Activated T-helper 1 cell treated with anti-CD3 and anti-CD28 coated beads, Interleukin-12 subunit alpha, Interleukin-12 subunit beta, Interleukin-2, Interleukin-4 antibody, amounts not matched to agents 30 ng/mL and 10 ng/mL and 1 ng/mL, durations not matched to agents 14 hours and 24 hours and 36 hours (primary cell): ENCODE measurements at regions not wholly inside any gene's neighbourhood (a gene's known extent, or its start where the extent isn't known, plus 50 kb on each side); places are given as distances from the start of the nearest gene placed in this dataset.
"Not testable (repeated sequence)": the region's sequence is repeated elsewhere in the genome, so short reads cannot be mapped to it uniquely, and the experiment has no call there.

Source experiments
- DNase-seq: peaks from one replicate; pipeline ENCODE4 v3.0.0; 2021; ENCODE audit warnings: low spot score
- H3K27ac Mint-ChIP-seq: one replicate; pipeline ENCODE4 v1.8.0; 2021; ENCODE audit warnings: mild to moderate bottlenecking, mixed read lengths
- H3K27me3 Mint-ChIP-seq: one replicate; pipeline ENCODE4 v1.8.0; 2022; ENCODE audit warnings: mild to moderate bottlenecking, moderate library complexity, mixed read lengths; ENCODE audit not compliant: insufficient read depth
- H3K36me3 Mint-ChIP-seq: one replicate; pipeline ENCODE4 v1.8.0; 2021; ENCODE audit warnings: low read depth, mixed read lengths
- H3K4me1 Mint-ChIP-seq: one replicate; pipeline ENCODE4 v1.8.0; 2021; ENCODE audit warnings: low read depth, mixed read lengths
- H3K4me3 Mint-ChIP-seq: one replicate; pipeline ENCODE4 v1.8.0; 2021; ENCODE audit warnings: mild to moderate bottlenecking, moderate library complexity, mixed read lengths
- H3K9me3 Mint-ChIP-seq: one replicate; pipeline ENCODE4 v1.8.0; 2021; ENCODE audit warnings: mixed read lengths
- intact Hi-C: fragments of 100-400 bp; cut with micrococcal nuclease; formaldehyde crosslinking; loops from one replicate; pipeline ENCODE4 v1.15.1; 2024

DNA sequence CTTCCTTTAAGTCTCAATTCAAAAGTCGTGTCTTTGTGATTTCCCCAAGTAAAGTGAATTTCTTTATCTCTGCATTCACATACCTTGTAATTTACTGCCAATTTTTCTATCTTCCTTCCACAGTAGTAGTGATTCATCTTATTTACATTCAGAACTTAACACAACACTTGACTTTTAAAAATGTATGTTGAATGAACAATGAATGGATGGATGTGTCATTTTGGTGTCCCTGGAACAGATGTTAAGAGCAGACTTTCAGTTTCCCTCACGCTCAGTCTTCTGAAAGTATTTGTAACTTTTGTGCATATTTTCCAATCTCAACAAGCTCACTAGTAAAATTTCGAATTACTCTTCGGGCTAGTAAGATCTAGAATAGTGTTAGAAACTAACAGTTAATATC, 352.0 kb downstream of the HHIPL2 start:
- intact Hi-C loops = no loop called here
- no peak for DNase-seq
- Mint-ChIP-seq H3K4me1 (no peaks in the 10 kb centered on the region), H3K27ac (no peak overlapping the region), H3K36me3 (no peaks in the 10 kb centered on the region), H3K27me3 (no peaks in the 10 kb centered on the region), H3K4me3 (no peak overlapping the region), H3K9me3 (no peaks in the 10 kb centered on the region)

DNA sequence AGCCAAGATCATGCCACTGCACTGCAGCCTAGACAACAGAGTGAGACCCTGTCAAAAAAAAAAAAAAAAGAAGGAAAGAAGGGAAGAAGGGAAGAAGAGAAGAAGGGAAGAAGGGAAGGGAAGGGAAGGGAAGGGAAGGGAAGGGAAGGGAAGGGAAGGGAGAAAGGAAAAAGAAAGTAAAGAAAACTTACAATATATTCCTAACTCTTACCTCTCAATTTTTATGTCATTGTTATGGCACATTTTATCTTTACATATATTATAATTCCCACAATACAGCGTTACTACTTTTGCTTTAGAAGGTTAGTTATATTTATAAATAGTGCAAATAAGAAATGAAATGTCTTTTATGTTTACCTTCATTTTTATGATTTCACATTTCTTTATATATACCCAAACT, 358.7 kb downstream of the HHIPL2 start:
- Mint-ChIP-seq H3K27ac (no peak overlapping the region), H3K4me1 (no peaks in the 10 kb centered on the region), H3K27me3 (no peaks in the 10 kb centered on the region), H3K9me3 (no peaks in the 10 kb centered on the region), H3K36me3 (no peaks in the 10 kb centered on the region), H3K4me3 (no peak overlapping the region)
- no peak for DNase-seq
- intact Hi-C loops = no loop called here

DNA sequence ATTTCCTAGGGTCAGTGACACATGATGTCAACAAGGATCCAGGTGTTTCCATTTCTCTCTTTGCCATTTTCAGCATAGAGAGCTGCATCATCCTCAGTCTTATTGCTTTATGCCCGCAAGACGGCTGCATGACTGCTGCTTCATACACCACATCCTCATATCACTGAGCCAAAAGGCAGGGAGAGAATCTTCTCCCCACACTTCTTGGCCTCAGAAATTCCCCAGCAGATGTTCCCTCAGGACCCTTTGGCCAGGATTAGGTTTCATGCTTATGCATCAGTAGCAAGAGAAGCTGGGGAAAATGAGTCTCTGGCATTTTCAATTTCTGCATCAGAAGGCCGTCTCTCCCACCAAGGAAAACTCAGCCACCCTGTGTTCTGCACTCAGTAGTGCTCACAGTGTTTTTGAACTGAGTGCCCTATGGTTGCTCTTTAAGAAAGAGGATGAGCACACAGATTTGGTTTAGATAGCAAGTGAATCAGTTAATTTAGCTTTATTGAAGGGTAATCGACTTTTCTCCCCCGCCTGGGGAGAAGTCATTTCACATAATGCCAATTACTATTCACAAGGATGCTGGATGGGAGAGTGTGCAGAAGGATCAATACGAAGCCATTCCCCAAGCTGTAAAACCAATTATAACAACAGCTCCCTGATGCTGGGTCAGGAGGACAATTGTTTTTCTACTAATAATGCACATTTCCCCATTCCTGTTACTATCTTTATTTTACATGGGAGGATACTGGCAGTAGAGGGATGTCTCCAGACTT, 360.2 kb downstream of the HHIPL2 start:
- no peak overlapping the region for H3K4me3 Mint-ChIP-seq
- H3K9me3 Mint-ChIP-seq = peaks cover 3% of the 10 kb centered on the region
- DNase-seq = no peak
- no peaks in the 10 kb centered on the region for H3K27me3 Mint-ChIP-seq
- no peaks in the 10 kb centered on the region for H3K4me1 Mint-ChIP-seq
- no peak overlapping the region for H3K27ac Mint-ChIP-seq
- intact Hi-C loops = no loop called here
- no peaks in the 10 kb centered on the region for H3K36me3 Mint-ChIP-seq

DNA sequence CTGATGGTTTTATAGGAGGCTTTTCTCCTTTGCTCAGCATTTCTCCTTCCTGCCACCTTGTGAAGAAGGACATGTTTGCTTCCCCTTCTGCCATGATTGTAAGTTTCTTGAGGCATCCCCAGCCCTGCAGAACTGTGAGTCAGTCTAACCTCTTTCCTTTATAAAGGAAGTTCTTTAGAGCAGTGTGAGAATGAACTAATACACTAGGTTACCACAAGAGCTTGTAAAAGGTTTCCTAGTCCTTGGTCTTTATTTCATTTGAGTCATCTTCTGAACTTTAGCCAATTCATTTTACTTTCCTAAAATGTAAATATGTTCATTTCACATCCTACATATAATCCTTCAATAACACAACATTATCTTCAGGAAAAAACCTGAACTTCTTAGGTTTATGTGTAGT, 365.3 kb downstream of the HHIPL2 start:
- no peak overlapping the region for H3K27ac Mint-ChIP-seq
- no peaks in the 10 kb centered on the region for H3K36me3 Mint-ChIP-seq
- intact Hi-C loops = no loop called here
- no peak for DNase-seq
- no peaks in the 10 kb centered on the region for H3K27me3 Mint-ChIP-seq
- no peaks in the 10 kb centered on the region for H3K4me1 Mint-ChIP-seq
- H3K4me3 Mint-ChIP-seq = no peak overlapping the region
- peaks cover 15% of the 10 kb centered on the region for H3K9me3 Mint-ChIP-seq

DNA sequence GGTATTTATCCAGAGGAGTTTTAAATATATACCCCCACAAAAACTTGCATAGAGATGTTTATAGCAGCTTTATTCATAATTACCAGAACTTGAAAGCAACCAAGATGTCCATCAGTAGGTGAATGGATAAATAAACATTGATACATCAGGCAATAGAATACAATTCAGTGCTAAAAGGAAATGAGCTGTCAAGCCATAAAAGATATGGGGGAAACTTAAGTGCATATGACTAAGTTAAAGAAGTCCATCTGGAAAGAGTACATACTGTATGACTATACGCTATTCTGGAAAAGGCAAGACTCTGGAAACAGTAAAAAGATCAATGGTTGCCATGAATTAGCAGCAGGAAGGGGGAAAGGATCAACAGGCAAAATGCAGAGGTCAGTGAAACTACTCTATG, 366.7 kb downstream of the HHIPL2 start:
- H3K27ac Mint-ChIP-seq = no peak overlapping the region
- no peaks in the 10 kb centered on the region for H3K27me3 Mint-ChIP-seq
- H3K4me3 Mint-ChIP-seq = no peak overlapping the region
- no peaks in the 10 kb centered on the region for H3K4me1 Mint-ChIP-seq
- no peaks in the 10 kb centered on the region for H3K36me3 Mint-ChIP-seq
- intact Hi-C loops = no loop called here
- peaks cover 15% of the 10 kb centered on the region for H3K9me3 Mint-ChIP-seq
- DNase-seq = no peak

DNA sequence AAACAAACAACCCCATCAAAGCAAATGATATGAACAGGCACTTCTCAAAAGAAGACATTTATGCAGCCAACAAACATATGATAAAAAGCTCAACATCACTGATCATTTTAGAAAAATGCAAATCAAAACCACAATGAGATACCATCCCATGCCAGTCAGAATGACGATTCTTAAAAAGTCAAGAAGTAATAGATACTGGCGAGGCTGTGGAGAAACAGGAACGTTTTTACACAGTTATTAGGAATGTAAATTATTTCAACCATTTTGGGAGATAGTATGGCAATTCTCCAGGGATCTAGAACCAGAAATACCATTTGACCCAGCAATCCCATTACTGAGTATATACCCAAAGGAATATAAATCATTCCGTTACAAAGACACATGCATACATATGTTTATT, 370.4 kb downstream of the HHIPL2 start:
- DNase-seq, H3K9me3 Mint-ChIP-seq, H3K4me3 Mint-ChIP-seq, H3K36me3 Mint-ChIP-seq, H3K27me3 Mint-ChIP-seq, H3K4me1 Mint-ChIP-seq, H3K27ac Mint-ChIP-seq: not testable (repeated sequence)
- intact Hi-C loops = loop anchor here (10.0 kb wide), 1 partner anchor 433 kb away; the partner anchor contains the start of gene DUSP10

DNA sequence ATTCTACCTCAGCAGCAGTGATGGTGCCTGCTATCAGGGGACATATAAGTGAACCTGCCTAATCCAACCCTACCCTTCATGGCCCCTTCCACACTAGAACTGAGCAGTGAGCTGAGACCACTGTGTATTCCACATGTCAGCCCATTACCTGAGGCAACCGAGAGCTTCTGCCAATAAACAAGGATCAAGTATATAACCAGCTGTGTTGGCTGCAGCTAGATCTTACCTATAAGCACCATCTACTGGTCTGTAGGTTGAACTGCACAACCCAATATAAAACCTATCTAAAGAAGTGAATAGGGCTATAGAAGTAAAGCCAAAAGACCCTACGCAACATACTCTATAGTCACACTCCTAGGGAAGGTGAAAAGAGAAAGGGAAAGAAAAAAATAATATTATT, 376.9 kb downstream of the HHIPL2 start:
- intact Hi-C loops = loop anchor here (1.0 to 10.0 kb wide), 3 partner anchors 426 to 909 kb away; partner anchors contain the start of gene DUSP10
- Mint-ChIP-seq H3K27ac (no peak overlapping the region), H3K27me3 (no peaks in the 10 kb centered on the region), H3K4me1 (no peaks in the 10 kb centered on the region), H3K36me3 (no peaks in the 10 kb centered on the region), H3K9me3 (peaks cover 4% of the 10 kb centered on the region), H3K4me3 (no peak overlapping the region)
- no peak for DNase-seq

DNA sequence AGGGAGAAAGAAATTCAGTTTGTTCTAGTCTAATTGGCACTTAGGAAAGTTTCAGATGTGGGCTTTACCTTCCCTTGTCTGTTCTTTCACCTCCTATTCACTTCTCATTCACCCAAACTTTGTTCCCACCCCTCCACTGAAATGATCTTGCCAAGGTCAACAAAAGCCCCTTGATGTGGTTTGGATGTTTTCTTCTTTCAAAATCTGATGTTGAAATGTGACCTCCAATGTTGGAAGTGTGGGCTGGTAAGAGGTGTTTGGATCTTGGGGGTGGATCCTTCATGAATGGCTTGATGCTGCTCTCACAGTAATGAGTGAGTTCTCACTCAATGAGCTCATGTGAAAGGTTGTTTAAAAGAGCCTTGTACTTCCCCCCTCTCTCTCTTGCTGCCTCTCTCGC, 379.3 kb downstream of the HHIPL2 start:
- peaks cover 4% of the 10 kb centered on the region for H3K9me3 Mint-ChIP-seq
- H3K4me1 Mint-ChIP-seq = no peaks in the 10 kb centered on the region
- no peaks in the 10 kb centered on the region for H3K27me3 Mint-ChIP-seq
- no peak for DNase-seq
- H3K27ac Mint-ChIP-seq = no peak overlapping the region
- no peaks in the 10 kb centered on the region for H3K36me3 Mint-ChIP-seq
- no peak overlapping the region for H3K4me3 Mint-ChIP-seq
- intact Hi-C loops = loop anchor here (5.0 kb wide), 1 partner anchor 71 kb away; no protein-coding TSS in a partner anchor

DNA sequence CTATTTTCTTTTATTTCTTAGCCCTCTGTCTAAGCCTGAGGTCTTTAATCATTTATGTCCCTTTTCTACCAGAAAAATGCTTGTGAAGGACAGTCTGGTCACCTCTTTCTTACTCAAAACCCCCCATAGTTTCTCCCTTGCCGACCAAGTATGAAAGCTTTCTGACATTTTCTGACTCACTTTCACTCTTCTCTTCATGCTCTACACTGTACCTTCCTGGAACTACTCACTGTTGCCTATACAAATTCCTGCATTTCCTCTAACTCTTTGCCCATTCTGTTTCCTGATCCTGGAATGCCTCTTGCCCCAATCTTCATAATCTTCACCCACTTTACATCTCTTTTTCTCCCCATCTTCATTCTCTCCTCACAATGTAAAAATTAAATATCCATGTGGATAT, 380.0 kb downstream of the HHIPL2 start:
- H3K36me3 Mint-ChIP-seq = no peaks in the 10 kb centered on the region
- intact Hi-C loops = loop anchor here (5.0 kb wide), 1 partner anchor 71 kb away; no protein-coding TSS in a partner anchor
- no peak overlapping the region for H3K27ac Mint-ChIP-seq
- no peaks in the 10 kb centered on the region for H3K27me3 Mint-ChIP-seq
- peaks cover 4% of the 10 kb centered on the region for H3K9me3 Mint-ChIP-seq
- DNase-seq = no peak
- H3K4me3 Mint-ChIP-seq = no peak overlapping the region
- H3K4me1 Mint-ChIP-seq = no peaks in the 10 kb centered on the region

DNA sequence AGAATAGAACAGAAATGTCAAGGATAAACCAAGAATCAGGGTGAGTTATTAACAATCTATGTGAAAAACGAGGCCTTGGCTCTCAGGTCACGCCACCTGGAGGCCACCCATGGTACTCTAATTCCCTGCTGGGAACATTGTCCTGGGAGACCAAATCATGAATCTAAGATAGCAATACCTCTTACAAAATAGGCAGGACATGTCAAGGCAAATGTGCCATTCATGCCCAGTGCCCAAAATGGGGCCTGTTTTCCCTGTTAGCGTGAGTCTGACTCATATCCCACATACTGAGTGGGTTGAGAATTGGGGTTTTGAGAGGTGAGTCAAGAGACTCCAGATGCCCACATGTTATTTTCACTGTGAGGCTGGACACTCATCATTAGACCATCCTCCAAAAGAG, 380.8 kb downstream of the HHIPL2 start:
- Mint-ChIP-seq H3K27me3 (no peaks in the 10 kb centered on the region), H3K27ac (no peak overlapping the region), H3K4me3 (no peak overlapping the region), H3K36me3 (no peaks in the 10 kb centered on the region), H3K4me1 (no peaks in the 10 kb centered on the region), H3K9me3 (peaks cover 3% of the 10 kb centered on the region)
- intact Hi-C loops = loop anchor here (5.0 kb wide), 1 partner anchor 70 kb away; no protein-coding TSS in a partner anchor
- DNase-seq = no peak

DNA sequence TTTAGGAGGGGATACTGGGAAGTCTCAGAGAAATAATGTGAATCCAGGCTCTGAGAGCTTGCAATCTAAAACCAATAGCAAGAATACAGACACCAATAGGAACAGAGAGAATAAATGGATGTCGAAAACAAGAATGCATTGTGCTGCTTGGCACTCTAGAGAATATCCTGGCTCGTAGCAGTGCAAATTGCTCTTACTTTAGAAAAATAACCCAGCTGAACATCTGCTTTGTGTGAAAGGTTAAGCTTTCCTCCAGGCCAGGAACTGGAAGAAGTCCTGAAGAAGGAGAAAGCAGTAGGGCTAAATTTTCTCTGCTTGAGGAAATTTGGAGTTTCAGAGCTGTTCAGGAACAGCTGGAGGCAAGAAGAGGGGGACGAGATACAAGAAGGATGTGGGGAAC, 382.3 kb downstream of the HHIPL2 start:
- intact Hi-C loops = loop anchor here (5.0 kb wide), 1 partner anchor 68 kb away; no protein-coding TSS in a partner anchor
- no peaks in the 10 kb centered on the region for H3K9me3 Mint-ChIP-seq
- DNase-seq = no peak
- H3K36me3 Mint-ChIP-seq = no peaks in the 10 kb centered on the region
- no peaks in the 10 kb centered on the region for H3K4me1 Mint-ChIP-seq
- no peaks in the 10 kb centered on the region for H3K27me3 Mint-ChIP-seq
- no peak overlapping the region for H3K4me3 Mint-ChIP-seq
- H3K27ac Mint-ChIP-seq = no peak overlapping the region

DNA sequence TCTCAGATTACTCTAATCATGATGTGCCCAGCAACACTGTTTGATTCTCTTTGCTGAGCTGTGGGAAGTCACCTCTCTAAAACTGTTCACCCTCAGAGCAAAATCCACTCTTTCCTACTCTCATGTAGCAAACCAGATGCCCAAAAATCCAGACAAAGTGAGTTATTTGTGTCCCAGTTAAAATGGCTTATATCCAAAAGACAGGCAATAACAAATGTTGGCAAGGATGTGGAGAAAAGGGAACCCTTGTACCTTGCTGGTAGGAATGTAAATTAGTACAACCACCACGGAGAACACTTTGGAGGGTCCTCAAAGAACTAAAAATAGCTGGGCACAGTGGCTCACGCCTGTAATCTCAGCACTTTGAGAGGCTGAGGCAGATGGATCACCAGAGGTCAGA, 384.0 kb downstream of the HHIPL2 start:
- Mint-ChIP-seq H3K36me3 (no peaks in the 10 kb centered on the region), H3K27ac (no peak overlapping the region), H3K27me3 (no peaks in the 10 kb centered on the region), H3K4me1 (no peaks in the 10 kb centered on the region), H3K9me3 (no peaks in the 10 kb centered on the region), H3K4me3 (no peak overlapping the region)
- intact Hi-C loops = no loop called here
- no peak for DNase-seq

DNA sequence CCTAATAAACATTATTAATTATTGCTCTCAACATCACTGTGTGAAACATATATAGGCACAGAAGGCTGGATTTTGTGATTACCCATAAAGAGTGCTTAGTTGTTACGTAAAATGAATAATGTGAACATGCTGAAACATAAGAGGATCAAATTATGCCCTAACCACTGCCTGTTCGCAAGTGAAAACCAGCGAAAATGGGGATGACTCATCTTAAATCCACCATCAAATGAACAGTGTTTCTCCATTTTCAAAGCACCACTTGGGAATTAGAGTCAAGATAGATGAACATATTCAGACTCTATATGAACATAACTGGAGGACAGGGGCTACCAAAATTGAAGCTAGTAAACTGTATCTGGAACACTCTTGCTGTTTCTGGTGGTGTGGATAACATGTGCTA, 386.2 kb downstream of the HHIPL2 start:
- intact Hi-C loops = no loop called here
- H3K27me3 Mint-ChIP-seq = no peaks in the 10 kb centered on the region
- no peak overlapping the region for H3K27ac Mint-ChIP-seq
- no peaks in the 10 kb centered on the region for H3K9me3 Mint-ChIP-seq
- H3K4me1 Mint-ChIP-seq = no peaks in the 10 kb centered on the region
- H3K4me3 Mint-ChIP-seq = no peak overlapping the region
- H3K36me3 Mint-ChIP-seq = no peaks in the 10 kb centered on the region
- no peak for DNase-seq

DNA sequence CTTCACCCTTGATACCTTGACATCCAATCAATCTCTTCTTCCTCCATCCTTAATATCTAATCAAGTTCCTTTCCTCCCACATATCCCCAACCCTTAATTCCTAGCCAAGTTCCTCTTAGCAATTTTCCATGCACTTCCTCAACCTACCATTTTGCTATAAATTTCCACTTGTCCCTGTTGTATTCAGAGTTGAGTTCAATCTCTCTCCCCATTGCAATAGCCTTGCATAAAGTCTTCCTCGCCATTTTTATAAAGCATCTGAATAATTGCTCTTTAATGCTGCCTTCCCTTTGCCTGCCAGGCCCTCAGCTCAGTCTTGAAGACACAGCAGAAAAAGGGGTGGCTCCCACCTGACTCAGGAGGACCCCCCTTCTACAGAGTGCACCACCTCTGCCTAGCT, 390.3 kb downstream of the HHIPL2 start:
- no peak overlapping the region for H3K27ac Mint-ChIP-seq
- intact Hi-C loops = no loop called here
- DNase-seq = no peak
- no peaks in the 10 kb centered on the region for H3K36me3 Mint-ChIP-seq
- H3K4me3 Mint-ChIP-seq = no peak overlapping the region
- no peaks in the 10 kb centered on the region for H3K9me3 Mint-ChIP-seq
- no peaks in the 10 kb centered on the region for H3K27me3 Mint-ChIP-seq
- no peaks in the 10 kb centered on the region for H3K4me1 Mint-ChIP-seq
